ENCODE measurements at regions not wholly inside any gene's neighbourhood (a gene's known extent, or its start where the extent isn't known, plus 50 kb on each side); places are given as distances from the start of the nearest gene placed in this dataset.
"Not testable (repeated sequence)": the region's sequence is repeated elsewhere in the genome, so short reads cannot be mapped to it uniquely, and the experiment has no call there.

DNA sequence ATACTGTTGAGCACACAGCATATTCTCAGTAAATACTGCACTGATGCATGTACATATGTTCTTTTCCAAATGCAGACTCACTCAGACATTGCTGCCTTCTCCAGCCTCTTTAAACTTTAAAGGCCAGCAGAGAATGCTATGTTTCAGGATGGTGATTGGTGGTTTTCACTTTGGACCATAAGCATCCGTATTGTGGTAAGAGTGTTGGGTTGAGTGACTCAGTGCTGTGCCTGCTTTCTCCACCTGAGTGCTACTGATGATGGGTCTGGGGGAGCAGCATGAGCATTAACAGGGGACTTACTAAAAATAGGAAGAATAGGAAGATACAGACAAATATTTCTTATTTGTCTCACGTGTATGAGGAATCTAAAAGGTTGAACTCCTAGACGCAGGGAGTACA, 56.3 kb upstream of the ZNF92 start:
- DNase-seq, result no peak

DNA sequence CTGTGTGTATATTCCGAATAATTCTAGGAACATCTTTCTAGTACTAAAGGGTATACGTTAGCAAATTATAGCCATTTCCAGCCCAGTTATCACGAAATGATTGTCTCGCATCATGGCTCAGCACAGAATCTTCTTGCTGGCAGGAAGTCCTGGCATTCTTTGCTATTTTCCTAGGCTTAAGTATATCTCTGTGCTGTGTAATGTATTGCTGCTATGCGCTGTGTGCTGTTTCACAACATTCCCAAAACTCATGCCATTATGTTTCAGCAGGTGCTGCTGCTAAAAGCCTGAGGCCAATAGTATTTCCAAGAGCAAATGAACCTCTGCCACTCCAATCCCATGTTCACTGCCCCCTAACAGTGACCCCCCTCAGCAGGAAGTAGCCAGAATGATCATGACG, 62.9 kb upstream of the ZNF92 start:
- no peak for DNase-seq

DNA sequence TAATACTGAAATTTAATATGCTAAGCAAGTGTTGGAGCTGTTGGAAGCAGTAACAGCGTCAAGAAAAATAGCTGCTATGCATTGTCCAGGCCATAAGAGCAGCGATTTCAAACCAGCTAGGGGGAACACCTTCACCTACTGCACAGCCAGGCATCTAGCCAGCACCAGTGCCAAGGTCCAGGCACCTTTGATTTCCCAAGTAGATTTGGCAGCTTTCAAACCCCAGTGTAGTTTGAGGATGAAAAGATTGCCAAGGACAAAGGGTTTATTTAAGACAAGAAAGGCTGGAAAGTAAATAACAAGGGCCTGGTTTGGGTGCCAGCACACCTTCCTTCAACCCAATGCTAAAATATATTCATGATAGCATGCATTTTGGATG, 65.4 kb upstream of the ZNF92 start:
- DNase-seq, result no peak

DNA sequence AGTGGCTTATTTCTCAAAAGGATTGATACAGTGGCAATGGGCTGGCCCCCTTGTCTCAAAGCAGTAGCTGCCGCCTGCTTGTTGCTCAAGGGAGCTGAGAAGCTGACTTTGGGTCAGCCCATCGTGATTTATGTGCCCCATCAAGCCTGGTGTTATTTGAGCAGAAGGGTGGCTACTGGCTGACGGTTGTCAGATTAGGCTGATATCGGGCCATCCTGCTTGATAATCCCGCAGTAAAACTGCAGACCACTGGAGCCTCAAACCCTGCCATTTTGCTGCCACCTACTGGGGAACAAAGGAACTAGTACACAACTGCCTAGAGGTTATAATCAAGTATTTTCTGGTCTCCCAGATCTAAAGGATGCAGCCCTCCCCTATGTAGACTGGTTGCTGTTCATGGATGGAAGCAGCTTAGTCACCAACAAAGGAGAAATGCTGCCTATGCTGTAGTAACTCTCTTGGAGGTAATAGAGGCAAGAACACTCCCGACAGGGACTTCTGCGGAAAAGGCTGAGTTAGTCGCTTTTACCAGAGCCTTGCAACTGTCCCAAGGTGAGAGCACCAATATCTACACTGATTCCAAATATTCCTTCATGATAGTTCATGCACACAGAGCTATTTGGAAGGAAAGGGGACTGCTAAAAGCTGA, 65.9 kb upstream of the ZNF92 start:
- DNase-seq, result peak; percentile 45

DNA sequence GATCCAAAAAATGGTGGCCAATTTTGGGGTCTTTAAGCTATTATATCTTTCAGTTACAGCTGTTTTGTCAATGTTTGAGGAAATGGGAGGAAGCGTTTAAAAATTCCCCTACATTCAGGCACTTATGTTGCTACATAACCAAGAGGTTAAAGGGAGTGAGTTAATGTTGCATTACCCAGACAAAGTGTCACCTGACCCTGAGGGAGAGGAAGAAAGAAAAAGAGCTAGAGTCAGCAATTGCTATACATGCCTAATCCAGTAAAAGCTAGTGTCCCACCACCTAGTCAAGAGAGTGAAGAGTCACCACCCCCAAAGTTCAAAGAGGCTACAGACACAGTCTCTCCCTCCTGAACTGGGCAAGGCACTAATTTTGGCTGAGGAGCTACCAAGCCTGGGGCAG, 69.5 kb upstream of the ZNF92 start:
- DNase-seq, result no peak

DNA sequence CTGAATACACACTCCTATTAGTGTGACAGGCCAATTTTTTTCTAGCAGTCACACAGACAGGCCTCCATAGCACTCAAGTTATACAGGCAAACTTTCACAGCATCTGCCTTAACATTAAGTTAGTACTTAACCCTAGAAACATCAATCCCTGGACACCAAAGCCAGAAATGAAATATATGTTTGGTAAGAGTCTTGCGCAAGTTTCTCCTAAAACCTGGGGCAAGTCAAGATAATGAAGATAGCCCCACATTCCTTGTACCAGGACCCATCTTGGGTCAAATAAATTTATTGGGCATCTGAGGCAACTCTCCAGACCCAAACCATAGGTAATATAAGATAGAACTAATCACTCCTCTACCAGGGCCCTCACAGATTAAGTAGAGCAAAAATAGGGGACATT, 70.8 kb upstream of the ZNF92 start:
- no peak for DNase-seq

DNA sequence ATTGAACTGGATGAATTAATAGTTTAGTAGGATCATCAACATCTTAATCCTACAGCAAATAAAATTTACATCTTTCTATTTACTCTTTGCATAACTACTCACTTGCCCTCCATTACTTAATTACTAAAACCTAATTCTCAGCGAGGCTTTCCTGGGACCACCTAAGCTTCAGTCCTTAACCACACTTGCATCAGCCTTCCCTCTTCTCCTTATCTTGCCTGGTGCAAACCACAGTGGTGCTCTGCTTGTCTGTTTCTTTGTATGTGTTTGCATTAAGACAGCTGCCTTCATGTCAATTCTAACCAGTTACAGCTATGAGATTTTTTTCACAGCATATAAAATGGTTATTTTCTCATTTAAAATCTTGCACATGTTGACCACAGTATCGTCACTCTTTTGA, 72.6 kb upstream of the ZNF92 start:
- DNase-seq, result no peak

DNA sequence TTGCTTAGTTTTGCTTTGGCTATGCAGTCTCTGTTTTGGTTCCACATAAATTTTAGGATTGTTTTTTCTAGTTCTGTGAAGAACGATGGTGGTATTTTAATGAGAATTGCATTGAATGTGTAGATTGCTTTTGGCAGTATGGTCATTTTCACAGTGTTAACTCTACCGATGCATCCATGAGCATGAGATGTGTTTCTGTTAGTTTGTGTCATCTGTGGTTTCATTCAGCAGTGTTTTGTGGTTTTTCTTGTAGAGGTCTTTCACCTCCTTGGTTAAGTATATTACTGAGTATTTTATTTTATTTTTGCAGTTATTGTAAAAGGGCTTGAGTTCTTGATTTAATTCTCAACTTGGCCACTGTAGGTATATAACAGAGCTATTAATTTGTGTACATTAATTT, 78.2 kb upstream of the ZNF92 start:
- no peak for DNase-seq

DNA sequence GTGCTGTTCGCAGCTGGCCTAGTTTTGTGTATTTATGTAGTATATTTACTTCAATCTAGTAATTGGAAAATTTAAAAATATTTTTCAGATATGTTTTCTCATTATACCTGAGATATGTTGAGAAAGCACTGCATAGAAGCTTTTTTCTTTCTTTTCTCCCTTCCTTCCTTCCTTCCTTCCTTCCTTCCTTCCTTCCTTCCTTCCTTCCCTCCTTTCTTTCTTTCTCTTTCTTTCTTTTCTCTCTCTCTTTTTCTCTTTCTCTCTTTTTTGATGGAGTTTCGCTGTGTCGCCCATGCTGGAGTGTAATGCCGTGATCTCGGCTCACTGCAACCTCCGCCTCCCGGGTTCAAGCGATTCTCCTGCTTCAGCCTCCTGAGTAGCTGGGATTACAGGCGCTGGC, 83.3 kb upstream of the ZNF92 start:
- not testable (repeated sequence) for DNase-seq

DNA sequence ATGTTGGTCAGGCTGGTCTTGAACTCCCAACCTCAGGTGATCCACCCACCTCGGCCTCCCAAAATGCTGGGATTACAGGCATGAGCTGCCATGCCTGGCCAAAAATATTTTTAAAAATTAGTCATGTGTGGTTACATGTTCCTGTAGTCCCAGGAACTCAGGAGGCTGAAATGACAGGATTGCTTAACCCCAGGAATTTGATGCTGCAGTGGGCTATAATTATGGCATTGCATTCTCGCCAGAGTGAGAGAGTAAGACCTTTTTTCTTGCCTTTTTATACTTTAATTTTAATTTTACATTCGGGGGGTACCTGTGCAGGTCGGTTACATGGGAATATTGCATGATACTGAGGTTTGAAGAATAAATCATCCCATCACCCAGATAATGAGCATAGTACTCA, 86.6 kb upstream of the ZNF92 start:
- no peak for DNase-seq

DNA sequence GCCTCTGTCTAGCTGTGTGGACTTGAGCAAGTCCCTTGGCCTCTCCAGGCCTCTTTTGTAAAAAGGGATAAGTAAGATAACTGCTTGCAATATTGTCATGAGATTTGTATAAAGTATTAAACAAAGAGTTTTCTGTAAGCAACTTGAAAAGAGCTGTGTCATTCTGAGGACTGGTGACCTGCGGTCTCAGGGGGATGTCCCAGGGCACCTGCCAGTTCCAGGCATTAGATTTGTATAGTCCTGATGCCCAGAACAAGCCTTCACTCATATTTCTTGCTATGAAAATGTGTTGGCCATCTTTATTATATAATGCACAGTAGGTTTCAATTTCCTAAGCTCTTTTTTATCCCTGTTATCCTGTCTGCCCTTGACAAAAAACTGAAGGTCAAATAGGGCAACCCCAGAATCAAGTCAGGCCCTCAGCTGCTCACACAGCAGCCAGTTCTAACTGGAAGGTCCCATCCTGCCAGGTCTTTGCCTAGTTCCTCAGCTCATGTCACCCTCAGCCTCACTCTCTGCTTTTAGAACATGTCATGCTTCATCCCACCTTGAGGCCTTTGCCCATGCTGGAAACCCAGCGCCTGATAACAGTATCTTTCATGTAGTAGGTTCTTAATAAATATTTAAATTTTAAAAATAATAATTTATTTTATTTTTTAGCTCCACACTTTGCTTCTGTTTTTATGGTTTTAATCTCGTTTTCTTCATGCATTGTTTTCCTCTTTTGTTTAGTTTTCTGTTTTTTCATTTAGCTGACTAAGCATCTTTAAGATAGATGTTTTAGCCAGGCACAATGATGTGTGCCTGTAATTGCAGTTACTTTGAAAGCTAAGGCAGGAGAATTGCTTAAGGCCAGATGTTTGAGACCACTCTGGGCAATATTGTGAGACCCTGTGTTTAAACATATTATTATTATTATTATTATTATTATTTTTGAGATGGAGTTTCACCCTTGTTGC, 87.5 kb upstream of the ZNF92 start:
- no peak for DNase-seq

DNA sequence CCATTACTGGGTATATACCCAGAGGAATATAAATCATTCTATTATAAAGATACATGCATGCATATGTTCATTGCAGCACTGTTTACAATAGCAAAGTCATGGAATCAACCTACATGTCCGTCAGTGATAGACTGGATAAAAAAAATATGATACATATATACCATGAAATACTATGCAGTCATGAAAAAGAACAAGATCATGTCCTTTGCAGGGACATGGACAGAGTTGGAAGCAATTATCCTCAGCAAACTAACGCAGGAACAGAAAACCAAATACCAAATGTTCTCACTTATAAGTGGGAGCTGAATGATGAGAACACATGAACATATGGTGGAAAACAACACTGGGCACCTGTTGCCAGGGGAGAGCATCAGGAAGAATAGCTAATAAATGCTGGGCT, 88.4 kb upstream of the ZNF92 start:
- not testable (repeated sequence) for DNase-seq

DNA sequence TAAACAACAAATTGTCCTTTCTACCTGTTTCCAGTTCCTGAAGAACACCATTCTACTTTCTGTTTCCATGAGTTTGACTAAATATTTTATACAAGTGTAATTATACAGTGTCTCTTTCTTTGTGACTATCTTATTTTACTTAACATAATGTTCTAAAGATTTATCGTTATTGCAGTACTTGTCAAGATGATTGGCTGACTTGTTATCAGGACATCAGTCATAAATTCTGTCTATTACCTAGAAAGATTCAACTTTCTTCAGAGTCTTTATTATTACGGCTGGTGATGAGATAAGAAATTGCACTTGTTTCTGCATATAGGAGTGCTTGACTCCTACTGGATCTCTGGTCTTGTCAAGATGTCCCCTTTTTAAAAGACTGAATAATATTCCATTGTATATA, 93.9 kb upstream of the ZNF92 start:
- no peak for DNase-seq

DNA sequence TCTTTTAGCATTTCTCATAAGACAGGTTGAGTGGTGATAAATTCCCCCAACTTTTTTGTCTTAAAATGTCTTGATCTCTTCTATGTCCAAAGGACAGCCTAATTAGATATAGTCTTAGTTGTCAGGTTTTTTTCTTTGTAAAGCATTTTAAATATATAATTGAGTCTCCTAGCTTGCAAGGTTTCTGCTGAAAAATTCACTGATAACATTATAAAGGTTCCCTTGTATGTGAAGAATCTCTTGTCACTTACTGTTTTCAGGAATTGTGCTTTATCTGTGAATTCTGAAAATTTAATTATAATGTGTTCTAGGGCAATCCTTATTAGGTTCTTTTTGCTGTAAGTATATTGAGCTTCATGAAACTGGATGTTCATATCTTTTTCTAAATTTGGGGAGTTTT, 96.8 kb upstream of the ZNF92 start:
- DNase-seq, result no peak

DNA sequence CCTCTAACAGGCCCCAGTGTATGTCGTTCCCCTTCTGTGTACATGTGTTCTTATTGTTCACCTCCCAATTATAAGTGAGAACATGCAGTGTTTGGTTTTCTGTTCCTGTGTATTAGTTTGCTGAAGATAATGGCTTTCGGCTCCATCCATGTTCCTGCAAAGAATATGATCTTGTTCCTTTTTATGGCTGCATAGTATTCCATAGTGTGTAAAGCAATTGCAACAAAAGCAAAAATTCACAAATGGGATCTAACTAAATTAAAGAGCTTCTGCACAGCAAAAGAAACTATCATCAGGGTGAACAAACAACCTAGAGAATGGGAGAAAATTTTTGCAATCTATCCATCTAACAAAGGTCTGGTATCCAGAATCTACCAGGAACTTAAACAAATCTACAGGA, 102.2 kb upstream of the ZNF92 start:
- DNase-seq, result not testable (repeated sequence)

DNA sequence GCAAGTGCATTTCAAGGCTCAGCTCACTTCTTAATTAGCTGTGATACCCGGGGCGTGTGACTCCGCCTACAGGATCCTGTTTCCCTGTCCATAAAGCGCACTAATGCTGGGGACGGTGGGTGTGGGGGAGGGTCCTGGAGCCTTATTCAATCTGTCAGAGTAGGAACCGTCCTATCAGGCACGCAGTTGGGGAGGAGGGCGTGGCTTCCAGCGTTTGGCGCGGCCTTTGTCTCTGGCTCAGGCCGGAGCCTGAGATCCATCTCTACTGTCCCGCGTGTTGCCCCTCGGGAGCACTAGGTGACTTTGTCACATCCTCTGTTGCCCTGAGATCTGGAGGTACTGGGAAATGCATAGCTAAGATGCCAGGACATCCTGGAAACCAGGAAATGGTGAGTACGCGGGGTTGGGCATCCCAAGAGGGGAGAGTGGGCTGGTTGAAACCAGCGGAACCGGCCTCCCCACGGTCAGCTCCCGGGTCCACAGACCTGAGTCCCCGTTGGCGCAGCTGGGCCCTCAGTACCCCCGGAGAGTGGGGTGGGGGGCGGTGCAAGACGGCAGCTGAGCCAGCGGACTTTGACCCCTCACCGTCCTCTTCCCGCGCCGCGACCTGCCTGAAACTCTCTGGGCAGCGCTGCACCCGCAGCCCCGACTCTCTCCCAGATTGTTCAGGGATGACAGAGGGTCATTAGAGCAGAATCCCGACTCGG, 104.4 kb upstream of the ZNF92 start:
- peak; percentile 80 for DNase-seq

DNA sequence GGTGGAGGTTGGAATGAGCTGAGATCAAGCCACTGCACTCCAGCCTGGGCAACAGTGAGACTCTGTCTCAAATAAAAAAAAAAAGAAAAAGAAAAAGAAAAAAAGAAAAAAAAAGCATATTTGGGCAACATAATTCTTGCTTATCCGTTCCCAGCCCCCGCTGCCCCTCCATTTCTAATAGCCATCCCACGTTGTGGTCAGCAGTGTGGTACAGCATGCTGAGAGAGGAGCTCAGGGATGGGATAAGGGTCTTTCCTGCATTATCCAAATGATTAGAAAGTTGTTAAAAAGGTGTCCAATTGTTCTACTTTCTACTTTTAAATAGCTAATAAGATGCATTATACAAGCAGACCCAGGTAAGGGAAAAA, 104.9 kb upstream of the ZNF92 start:
- DNase-seq, result no peak

DNA sequence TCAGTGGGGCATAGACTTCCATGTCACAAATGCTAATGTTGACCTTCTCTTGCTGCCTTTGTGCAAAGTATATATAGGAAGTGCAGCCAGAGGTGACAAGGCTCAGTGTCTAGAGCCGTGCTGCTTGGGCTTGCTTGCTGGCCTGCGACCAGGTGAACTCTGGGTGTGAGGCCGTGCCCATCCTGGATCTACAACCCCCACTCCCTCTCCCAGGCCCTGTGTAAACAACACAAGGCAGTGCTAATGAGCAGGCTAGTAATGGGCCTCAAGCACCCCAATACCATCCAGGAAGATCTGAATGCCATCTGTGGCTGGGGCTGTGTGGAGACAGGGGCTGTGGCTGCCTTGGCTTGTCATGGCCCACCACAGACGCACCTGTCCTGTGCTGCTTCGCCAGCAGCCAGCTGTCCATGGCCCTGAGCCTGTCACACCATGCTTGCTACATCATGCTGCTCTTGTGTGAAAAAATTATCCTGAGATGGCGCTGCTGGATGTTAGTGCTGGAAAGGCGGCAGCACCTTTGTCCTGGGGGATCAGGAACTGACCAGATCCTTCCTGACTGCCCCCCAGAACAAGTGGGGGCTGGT, 107.6 kb upstream of the ZNF92 start:
- no peak for DNase-seq

DNA sequence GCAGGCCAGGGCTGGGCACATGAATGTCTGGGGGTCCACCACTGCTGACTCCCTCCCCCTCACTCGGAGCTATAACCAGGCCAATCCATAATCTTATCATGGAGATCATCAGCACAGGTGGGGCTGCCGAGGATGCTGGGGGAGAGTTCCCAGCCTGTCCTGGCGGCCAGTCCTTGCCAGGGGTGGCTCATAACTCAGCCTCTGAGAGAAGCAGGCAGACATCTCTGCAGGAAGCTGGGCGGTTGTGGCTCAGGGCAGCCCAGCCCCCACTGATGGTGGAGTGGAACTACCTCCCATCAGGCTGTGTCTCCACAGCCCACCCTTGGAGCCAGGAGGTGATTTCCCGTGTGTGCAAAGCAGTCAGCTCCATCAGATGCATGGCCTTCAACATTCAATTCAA, 109.4 kb upstream of the ZNF92 start:
- no peak for DNase-seq

DNA sequence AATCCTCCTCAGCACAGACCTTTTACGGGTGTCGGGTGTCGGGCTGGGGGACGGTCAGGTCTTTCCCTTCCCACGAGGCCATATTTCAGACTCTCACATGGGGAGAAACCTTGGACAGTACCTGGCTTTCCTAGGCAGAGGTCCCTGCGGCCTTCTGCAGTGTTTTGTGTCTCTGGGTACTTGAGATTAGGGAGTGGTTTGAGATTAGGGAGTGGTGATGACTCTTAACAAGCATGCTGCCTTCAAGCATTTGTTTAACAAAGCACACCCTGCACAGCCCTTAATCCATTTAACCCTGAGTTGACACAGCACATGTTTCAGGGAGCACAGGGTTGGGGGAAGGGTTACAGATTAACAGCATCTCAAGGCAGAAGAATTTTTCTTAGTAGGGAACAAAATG, 113.0 kb upstream of the ZNF92 start:
- not testable (repeated sequence) for DNase-seq

DNA sequence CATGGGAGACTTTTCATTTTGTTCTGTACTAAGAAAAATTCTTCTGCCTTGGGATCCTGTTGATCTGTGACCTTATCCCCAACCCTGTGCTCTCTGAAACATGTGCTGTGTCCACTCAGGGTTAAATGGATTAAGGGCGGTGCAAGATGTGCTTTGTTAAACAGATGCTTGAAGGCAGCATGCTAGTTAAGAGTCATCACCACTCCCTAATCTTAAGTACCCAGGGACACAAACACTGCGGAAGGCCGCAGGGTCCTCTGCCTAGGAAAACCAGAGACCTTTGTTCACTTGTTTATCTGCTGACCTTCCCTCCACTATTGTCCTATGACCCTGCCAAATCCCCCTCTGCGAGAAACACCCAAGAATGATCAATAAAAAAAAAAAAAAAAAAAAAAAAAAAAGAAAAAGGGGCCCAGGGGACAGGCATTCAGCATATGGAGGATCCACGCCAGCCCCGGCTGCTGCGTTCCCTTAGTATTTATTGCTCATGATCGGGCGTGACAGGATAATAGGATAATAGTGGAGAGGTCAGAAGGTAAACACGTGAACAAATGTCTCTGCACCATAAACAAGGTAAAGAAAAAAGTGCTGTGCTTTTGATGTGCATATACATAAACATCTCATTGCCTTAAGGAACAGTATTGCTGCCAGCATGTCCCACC, 113.7 kb upstream of the ZNF92 start:
- not testable (repeated sequence) for DNase-seq

DNA sequence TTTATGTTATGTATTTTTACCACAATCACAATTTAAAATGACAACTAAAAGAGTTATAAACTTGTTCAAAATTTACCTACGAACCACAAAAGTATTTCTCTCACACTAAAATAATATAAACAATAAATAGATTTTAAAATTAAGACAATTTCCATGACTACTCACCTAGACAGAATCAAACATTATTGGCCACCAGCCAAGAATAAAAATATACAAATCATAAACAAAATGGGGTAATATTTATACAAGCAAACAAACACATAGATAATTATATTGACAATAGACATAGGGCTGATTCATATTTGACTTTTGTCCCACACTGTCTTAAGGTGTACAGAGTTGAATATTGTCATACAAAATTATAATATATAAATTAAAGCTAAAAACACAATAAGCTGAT, 119.6 kb upstream of the ZNF92 start:
- DNase-seq, result no peak
